GM12872 (cell line): ENCODE measurements at regions not wholly inside any gene's neighbourhood (a gene's known extent, or its start where the extent isn't known, plus 50 kb on each side); places are given as distances from the start of the nearest gene placed in this dataset.

Source experiments
- CTCF ChIP-seq: IDR thresholded peaks from 3 replicates; pipeline ENCODE4 v1.5.1; 2011; ENCODE audit warnings: low read depth, mild to moderate bottlenecking, low read length, moderate library complexity; ENCODE audit not compliant: insufficient read depth

DNA sequence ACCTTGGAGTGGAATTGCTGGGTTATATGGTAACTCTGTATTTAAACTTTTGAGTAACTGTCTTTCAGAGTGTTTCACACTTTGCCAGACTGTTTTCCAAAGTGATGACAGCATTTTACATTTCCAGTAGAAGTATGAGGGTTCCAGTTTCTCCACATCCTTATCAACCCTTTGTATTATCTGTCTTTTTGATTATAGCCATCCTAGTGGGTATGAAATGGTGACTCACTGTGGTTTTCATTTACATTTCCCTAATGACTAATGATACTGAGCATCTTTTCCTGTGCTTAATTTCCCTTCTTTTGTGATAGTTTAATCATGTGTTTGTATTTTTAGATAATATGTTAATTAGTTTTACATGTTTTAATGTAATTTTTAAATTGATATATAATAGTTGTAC is 138.1 kb upstream of the DAZL start:
- TF ChIP-seq CTCF = no peak

GRCh38 chr3:16759227-16759903 is 125.4 kb upstream of the PLCL2 start:
- no peak for TF ChIP-seq CTCF

GRCh38 chr3:16761571-16761970 is 123.2 kb upstream of the PLCL2 start:
- TF ChIP-seq CTCF = no peak

GRCh38 chr3:16765661-16766060 is 119.1 kb upstream of the PLCL2 start:
- no peak for TF ChIP-seq CTCF

DNA sequence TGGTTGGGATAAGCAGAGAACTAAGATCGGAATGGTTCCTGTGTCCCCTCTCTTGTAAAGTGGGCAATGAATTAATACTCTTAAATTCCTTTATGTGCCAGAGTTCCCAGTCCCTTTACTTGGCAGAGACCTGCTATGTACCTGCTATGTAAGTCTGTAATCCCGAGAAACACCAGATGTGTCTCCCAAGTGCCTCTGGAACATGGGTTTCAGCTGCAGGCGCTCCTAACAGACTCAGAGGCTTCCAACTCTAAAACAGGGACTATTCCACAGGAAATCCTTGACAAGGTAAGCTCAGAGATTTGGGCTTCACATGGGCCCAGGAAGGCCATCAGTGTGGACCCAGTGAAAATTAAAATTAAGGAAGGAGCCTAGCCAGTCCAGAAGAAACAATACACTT is 117.7 kb upstream of the PLCL2 start:
- no peak for TF ChIP-seq CTCF

DNA sequence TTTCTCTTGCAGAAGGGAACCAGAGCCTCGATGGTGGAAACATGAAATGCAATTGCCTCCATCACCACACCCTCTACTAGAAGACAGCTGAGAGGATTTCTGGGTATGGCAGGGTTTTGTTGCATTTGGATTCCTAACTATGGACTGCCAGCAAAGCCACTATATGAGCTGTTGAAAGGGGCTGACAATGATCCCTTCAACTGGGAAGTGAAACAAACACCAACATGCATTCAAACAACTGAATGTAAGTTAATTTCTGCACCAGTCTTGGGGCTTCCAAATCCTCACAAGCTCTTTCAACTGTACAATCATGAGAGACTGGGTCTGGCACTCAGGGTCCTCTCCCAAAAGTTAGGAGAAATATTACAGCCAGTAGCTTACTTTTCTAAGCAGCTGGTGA is 116.7 kb upstream of the PLCL2 start:
- TF ChIP-seq CTCF = no peak

- TF ChIP-seq CTCF = no peak
Observed at GRCh38 chr3:16768956-16769355, 115.8 kb upstream of the PLCL2 start.
